GM18520 (cell line): ENCODE measurements at regions not wholly inside any gene's neighbourhood (a gene's known extent, or its start where the extent isn't known, plus 50 kb on each side); places are given as distances from the start of the nearest gene placed in this dataset.

Experiments used
- ATAC-seq: cut with Tn5 transposase; IDR thresholded peaks from one replicate; pipeline ENCODE4 v1.9.1; 2021; ENCODE audit not compliant: unreplicated experiment

GRCh38 chr20:21583486-21584168 is 69.8 kb upstream of the NKX2-2 start:
- no peak for ATAC-seq

- ATAC-seq = no peak
Observed at GRCh38 chr20:21577551-21577950, 63.7 kb upstream of the NKX2-2 start.

GRCh38 chr20:21575981-21576740 is 62.3 kb upstream of the NKX2-2 start:
- no peak for ATAC-seq

- no peak for ATAC-seq
Observed at GRCh38 chr20:21575167-21575566, 61.3 kb upstream of the NKX2-2 start.

- ATAC-seq = no peak
Observed at GRCh38 chr20:21574443-21574842, 60.6 kb upstream of the NKX2-2 start.

- ATAC-seq = no peak
Observed at GRCh38 chr20:21573259-21573658, 59.4 kb upstream of the NKX2-2 start.

GRCh38 chr20:21571841-21572690 is 58.2 kb upstream of the NKX2-2 start:
- ATAC-seq = no peak

GRCh38 chr20:21570285-21570992 is 56.6 kb upstream of the NKX2-2 start:
- no peak for ATAC-seq

GRCh38 chr20:21569586-21569985 is 55.7 kb upstream of the NKX2-2 start:
- no peak for ATAC-seq

GRCh38 chr20:21564127-21564773 is 50.4 kb upstream of the NKX2-2 start:
- ATAC-seq = no peak
